B cell (primary cell): ENCODE measurements at regions not wholly inside any gene's neighbourhood (a gene's known extent, or its start where the extent isn't known, plus 50 kb on each side); places are given as distances from the start of the nearest gene placed in this dataset.

Experiments
- ATAC-seq: fragments of 200-7000 bp; cut with Tn5 transposase; one replicate; pipeline ENCODE4 v1.10.0; 2021; ENCODE audit warnings: low read depth, mild to moderate bottlenecking, moderate number of reproducible peaks, moderate library complexity
- CTCF ChIA-PET: fragments of 350-600 bp; sonication (Branson Sonifier 250); formaldehyde crosslinking; loops from one replicate; lab custom pipeline; 2021; ENCODE audit warnings: antibody characterized with exemption, inconsistent platforms; lab: Charles Lee
- POLR2A ChIA-PET: fragments of 350-600 bp; sonication (Branson Sonifier 250); formaldehyde crosslinking; loops from one replicate; lab custom pipeline; 2021; ENCODE audit warnings: antibody characterized with exemption; lab: Charles Lee
- DNase-seq: peaks from one replicate; pipeline ENCODE4 v3.0.0; 2013
- H2AFZ ChIP-seq: 2 replicates; pipeline ENCODE4 v1.6.1; 2012; ENCODE audit warnings: mild to moderate bottlenecking, low read depth, low read length; ENCODE audit not compliant: insufficient read depth, poor library complexity, severe bottlenecking
- H3K27ac ChIP-seq, 2 donors: 1 replicate in 1 of 2; 2 replicates in 1 of 2; pipeline ENCODE4 v1.5.1; 2012 to 2013; ENCODE audit warnings: low read length in 2 of 2, mild to moderate bottlenecking in 2 of 2, moderate library complexity in 1 of 2
- H3K27me3 ChIP-seq, 4 experiments: fragments of 200-600 bp in 1 of 4; sonication (generic) in 1 of 4; replicated peaks in 1 of 4; 1 replicate in 2 of 4; 2 replicates in 2 of 4; pipeline versions ENCODE4 v1.6.1 to v1.7.0; 2013 to 2016; ENCODE audit warnings: low read length in 3 of 4, mild to moderate bottlenecking in 2 of 4, mixed read lengths in 1 of 4, moderate library complexity in 1 of 4; ENCODE audit not compliant: insufficient read depth in 4 of 4, control insufficient read depth in 3 of 4; ENCODE audit errors: control extremely low read depth in 1 of 4
- H3K36me3 ChIP-seq, 2 experiments: replicated peaks in 1 of 2; 1 replicate in 1 of 2; 2 replicates in 1 of 2; pipeline versions ENCODE4 v1.6.1 to v1.7.1; 2013; ENCODE audit warnings: low read length in 1 of 2; ENCODE audit not compliant: insufficient read depth in 2 of 2, control insufficient read depth in 1 of 2; ENCODE audit errors: control extremely low read depth in 1 of 2, extremely low read depth in 1 of 2
- H3K4me1 ChIP-seq, 2 donors: fragments of 200-600 bp in 1 of 2; sonication (generic) in 1 of 2; 1 replicate in 1 of 2; 2 replicates in 1 of 2; pipeline versions ENCODE4 v1.5.1 to v1.6.1; 2013 to 2017; ENCODE audit warnings: low read length in 2 of 2; ENCODE audit not compliant: control insufficient read depth in 2 of 2, insufficient read depth in 2 of 2
- H3K4me2 ChIP-seq: replicated peaks from 2 replicates; pipeline ENCODE3; 2012; ENCODE audit warnings: mild to moderate bottlenecking, low read depth, low read length; ENCODE audit not compliant: poor library complexity, severe bottlenecking
- H3K4me3 ChIP-seq, 5 experiments: fragments of 200-600 bp in 1 of 5; sonication (generic) in 1 of 5; 1 replicate in 3 of 5; 2 replicates in 2 of 5; pipeline versions ENCODE4 v1.5.1 to v1.7.0; 2011 to 2016; ENCODE audit warnings: low read length in 4 of 5, mild to moderate bottlenecking in 4 of 5, low read depth in 2 of 5, control low read depth in 1 of 5, moderate library complexity in 1 of 5; ENCODE audit not compliant: insufficient read depth in 1 of 5; ENCODE audit errors: control extremely low read depth in 1 of 5, extremely low read depth in 1 of 5
- H3K79me2 ChIP-seq: fragments of 200-600 bp; sonication (generic); one replicate; pipeline ENCODE4 v1.6.0; 2016; ENCODE audit warnings: low read length; ENCODE audit not compliant: control insufficient read depth, insufficient read depth
- H3K9ac ChIP-seq: fragments of 200-600 bp; sonication (generic); 2 replicates; pipeline ENCODE4 v1.6.1; 2017; ENCODE audit warnings: mild to moderate bottlenecking, low read length, moderate library complexity
- H3K9me3 ChIP-seq, 3 donors: one replicate each; pipeline versions ENCODE4 v1.6.1 to v1.7.1; 2013; ENCODE audit warnings: low read length in 2 of 3; ENCODE audit not compliant: control insufficient read depth in 2 of 3, insufficient read depth in 1 of 3; ENCODE audit errors: control extremely low read depth in 1 of 3
- H4K20me1 ChIP-seq: 2 replicates; pipeline ENCODE4 v1.6.0; 2012; ENCODE audit warnings: mild to moderate bottlenecking, low read length; ENCODE audit not compliant: insufficient read depth, control insufficient read depth, poor library complexity, severe bottlenecking
- H3K27ac Mint-ChIP-seq: one replicate; pipeline ENCODE4 v1.8.0; 2021; ENCODE audit warnings: mixed read lengths
- H3K27me3 Mint-ChIP-seq: one replicate; pipeline ENCODE4 v1.8.0; 2021; ENCODE audit warnings: mixed read lengths
- H3K4me1 Mint-ChIP-seq: one replicate; pipeline ENCODE4 v1.8.0; 2021; ENCODE audit warnings: mixed read lengths
- H3K4me3 Mint-ChIP-seq: one replicate; pipeline ENCODE4 v1.8.0; 2021; ENCODE audit warnings: mixed read lengths
- H3K9me3 Mint-ChIP-seq: one replicate; pipeline ENCODE4 v1.8.0; 2022; ENCODE audit warnings: mixed read lengths; ENCODE audit not compliant: insufficient read depth
- EZH2 ChIP-seq: IDR thresholded peaks from 2 replicates; pipeline ENCODE4 v1.6.1; 2012; ENCODE audit warnings: borderline replicate concordance, low read depth, mild to moderate bottlenecking, moderate library complexity, low read length; ENCODE audit not compliant: insufficient read depth, poor library complexity, severe bottlenecking
- WGBS: methylation state at CpG from one replicate; pipeline ENCODE4 v1.1.5; 2013; ENCODE audit warnings: missing lambda C conversion rate; ENCODE audit not compliant: insufficient coverage; 5-methylcytosine and 5-hydroxymethylcytosine counted together
- intact Hi-C: fragments of 100-400 bp; cut with micrococcal nuclease; formaldehyde crosslinking; loops from one replicate; pipeline ENCODE4 v1.10.0; 2022
- TF ChIP-seq, protein P1 (sequence below): fragments of 200-600 bp; IDR thresholded peaks from one replicate; pipeline ENCODE4 v1.8.0; 2022; ENCODE audit warnings: antibody characterized with exemption, mild to moderate bottlenecking

DNA sequence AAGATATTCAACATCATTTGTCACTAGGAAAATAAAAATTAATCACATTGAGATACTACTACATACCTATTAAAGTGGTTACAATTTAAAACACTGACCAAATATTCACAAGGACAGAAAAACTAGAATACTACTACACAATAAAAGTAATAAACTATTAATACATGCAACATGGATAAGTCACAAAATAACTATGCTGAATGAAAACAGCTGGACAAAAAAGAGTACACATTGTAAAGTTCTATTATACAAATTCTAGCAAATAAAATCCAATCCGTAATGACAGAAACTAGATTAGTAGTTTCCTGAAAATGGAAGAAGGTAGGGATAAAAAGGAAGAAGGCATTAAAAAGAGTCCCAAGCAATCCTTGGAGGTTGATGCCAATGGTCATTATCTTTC lies 348.7 kb upstream of the PTBP2 start:
- H2AFZ ChIP-seq = no peak overlapping the region
- no CpG with 5 or more reads among the region's 1 CpG for WGBS
- ChIA-PET CTCF (no interaction called here), POLR2A (no interaction called here)
- no peaks in the 10 kb centered on the region for H3K27me3 Mint-ChIP-seq
- no peaks in the 10 kb centered on the region for H3K36me3 ChIP-seq
- TF ChIP-seq EZH2 = no peak
- no peak overlapping the region for H3K4me3 ChIP-seq
- H3K4me3 Mint-ChIP-seq = no peak overlapping the region
- no peaks in the 10 kb centered on the region for H3K27me3 ChIP-seq
- H4K20me1 ChIP-seq = no peaks in the 10 kb centered on the region
- ATAC-seq (no peak), DNase-seq (no peak)
- H3K27ac Mint-ChIP-seq = no peak overlapping the region
- H3K79me2 ChIP-seq = no peaks in the 10 kb centered on the region
- H3K9me3 Mint-ChIP-seq = peaks cover 2% of the 10 kb centered on the region
- peaks cover 0 to 8% (median 0%) of the 10 kb centered on the region in 3 donors for H3K9me3 ChIP-seq
- H3K4me1 Mint-ChIP-seq = no peaks in the 10 kb centered on the region
- intact Hi-C loops = no loop called here
- H3K27ac ChIP-seq = no peak overlapping the region
- no peak overlapping the region for H3K9ac ChIP-seq
- H3K4me2 ChIP-seq = no peak overlapping the region
- H3K4me1 ChIP-seq = no peaks in the 10 kb centered on the region

DNA sequence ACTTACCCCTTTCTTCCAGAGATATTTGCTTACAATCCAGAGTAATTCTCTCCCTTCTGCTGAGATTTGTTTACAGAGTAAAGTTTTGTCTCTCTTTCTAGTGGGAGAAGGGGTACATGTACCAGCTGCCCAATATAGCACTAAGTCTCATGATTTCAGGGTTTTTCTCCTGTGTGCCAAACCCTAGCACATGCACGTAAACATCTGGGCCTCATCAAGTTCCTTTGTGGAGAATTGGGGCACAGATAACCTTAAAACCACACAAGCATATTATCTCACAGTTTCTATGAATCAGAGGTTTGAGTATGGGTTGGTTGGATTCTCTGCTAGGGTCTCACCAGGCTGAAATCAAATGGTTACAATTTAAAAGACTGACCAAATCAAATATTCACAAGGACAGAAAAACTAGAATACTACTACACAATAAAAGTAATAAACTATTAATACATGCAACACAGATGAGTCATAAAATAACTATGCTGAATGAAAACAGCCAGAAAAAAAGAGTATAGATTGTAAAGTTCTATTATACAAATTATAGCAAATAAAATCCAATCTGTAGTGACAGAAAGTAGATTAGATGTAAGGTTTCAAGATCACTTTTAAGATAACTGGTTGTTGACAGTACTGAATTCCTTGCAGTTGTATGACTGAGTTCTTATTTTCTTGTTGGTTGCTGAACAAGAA lies 347.4 kb upstream of the PTBP2 start:
- Mint-ChIP-seq H3K4me1 (no peaks in the 10 kb centered on the region), H3K9me3 (peaks cover 2% of the 10 kb centered on the region), H3K4me3 (no peak overlapping the region), H3K27ac (no peak overlapping the region), H3K27me3 (no peaks in the 10 kb centered on the region)
- Histone ChIP-seq H3K36me3 (no peaks in the 10 kb centered on the region), H2AFZ (no peak overlapping the region), H3K79me2 (no peaks in the 10 kb centered on the region), H3K9me3 (peaks cover 0 to 5% (median 0%) of the 10 kb centered on the region in 3 donors), H3K9ac (no peak overlapping the region), H3K4me3 (no peak overlapping the region), H3K4me2 (no peak overlapping the region), H4K20me1 (no peaks in the 10 kb centered on the region), H3K27me3 (no peaks in the 10 kb centered on the region), H3K27ac (no peak overlapping the region), H3K4me1 (no peaks in the 10 kb centered on the region)
- TF ChIP-seq EZH2 = no peak
- TF ChIP-seq, protein P1, sequence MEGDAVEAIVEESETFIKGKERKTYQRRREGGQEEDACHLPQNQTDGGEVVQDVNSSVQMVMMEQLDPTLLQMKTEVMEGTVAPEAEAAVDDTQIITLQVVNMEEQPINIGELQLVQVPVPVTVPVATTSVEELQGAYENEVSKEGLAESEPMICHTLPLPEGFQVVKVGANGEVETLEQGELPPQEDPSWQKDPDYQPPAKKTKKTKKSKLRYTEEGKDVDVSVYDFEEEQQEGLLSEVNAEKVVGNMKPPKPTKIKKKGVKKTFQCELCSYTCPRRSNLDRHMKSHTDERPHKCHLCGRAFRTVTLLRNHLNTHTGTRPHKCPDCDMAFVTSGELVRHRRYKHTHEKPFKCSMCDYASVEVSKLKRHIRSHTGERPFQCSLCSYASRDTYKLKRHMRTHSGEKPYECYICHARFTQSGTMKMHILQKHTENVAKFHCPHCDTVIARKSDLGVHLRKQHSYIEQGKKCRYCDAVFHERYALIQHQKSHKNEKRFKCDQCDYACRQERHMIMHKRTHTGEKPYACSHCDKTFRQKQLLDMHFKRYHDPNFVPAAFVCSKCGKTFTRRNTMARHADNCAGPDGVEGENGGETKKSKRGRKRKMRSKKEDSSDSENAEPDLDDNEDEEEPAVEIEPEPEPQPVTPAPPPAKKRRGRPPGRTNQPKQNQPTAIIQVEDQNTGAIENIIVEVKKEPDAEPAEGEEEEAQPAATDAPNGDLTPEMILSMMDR = no peak
- no peak for ATAC-seq
- intact Hi-C loops = no loop called here
- CTCF ChIA-PET = no interaction called here
- WGBS = no CpG with 5 or more reads among the region's 1 CpG
- DNase-seq = no peak
- POLR2A ChIA-PET = no interaction called here
